NB4 (cell line): ENCODE measurements at regions not wholly inside any gene's neighbourhood (a gene's known extent, or its start where the extent isn't known, plus 50 kb on each side); places are given as distances from the start of the nearest gene placed in this dataset.

Experiments used
- DNase-seq: peaks from one replicate; pipeline ENCODE4 v3.0.0; 2010; ENCODE audit warnings: low read depth
- H3K4me3 ChIP-seq: one replicate; pipeline ENCODE4 v1.5.1; 2011; ENCODE audit warnings: mild to moderate bottlenecking, low read depth, low read length, moderate library complexity
- CTCF ChIP-seq: IDR thresholded peaks from one replicate; pipeline ENCODE4 v1.5.1; 2012; ENCODE audit warnings: low read depth, low read length
- MAX ChIP-seq: IDR thresholded peaks from 2 replicates; pipeline ENCODE4 v1.6.1; 2011; ENCODE audit warnings: low read depth, low read length
- MYC ChIP-seq: IDR thresholded peaks from 2 replicates; pipeline ENCODE4 v1.6.1; 2011; ENCODE audit warnings: low read depth, low read length
- POLR2A ChIP-seq: IDR thresholded peaks from 2 replicates; pipeline ENCODE4 v1.6.1; 2011; ENCODE audit warnings: mild to moderate bottlenecking; ENCODE audit not compliant: insufficient read length; ENCODE audit errors: extremely low read depth

DNA sequence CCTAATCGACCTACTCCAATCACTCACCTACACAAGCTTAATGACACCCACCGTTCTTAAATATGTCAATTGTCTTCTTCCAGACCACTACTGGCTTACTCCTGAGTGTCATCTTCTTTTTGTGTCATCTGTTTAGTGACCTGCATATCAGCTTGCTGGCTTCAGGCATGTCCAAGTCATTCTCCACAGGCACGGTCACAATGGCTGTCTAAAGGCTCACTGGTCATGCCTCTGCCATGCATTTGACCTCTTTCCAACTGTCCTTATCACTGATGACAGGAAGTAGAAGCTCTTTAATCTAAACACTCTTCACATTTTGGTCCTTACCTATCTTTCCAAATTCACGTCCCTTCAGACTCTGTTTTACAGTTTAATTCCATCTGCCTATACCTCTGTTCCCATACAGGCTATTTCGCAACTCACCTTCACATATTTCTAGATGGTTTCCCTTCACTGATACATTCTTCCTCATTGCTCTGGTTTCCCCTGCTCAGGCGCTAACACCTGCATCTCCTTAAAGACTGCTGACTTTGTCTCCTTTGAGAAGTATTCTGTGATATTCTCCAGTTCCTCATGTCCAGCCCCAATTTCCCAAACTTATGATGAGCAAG, 217.5 kb downstream of the TRIB2 start:
- TF ChIP-seq MYC (no peak), POLR2A (no peak), MAX (no peak), CTCF (no peak)
- no peak overlapping the region for H3K4me3 ChIP-seq
- DNase-seq, result no peak

- TF ChIP-seq MAX (no peak), POLR2A (no peak), MYC (no peak), CTCF (no peak)
- DNase-seq, result no peak
- no peak overlapping the region for H3K4me3 ChIP-seq
Observed at GRCh38 chr2:12935222-12935621, 218.5 kb downstream of the TRIB2 start.

- H3K4me3 ChIP-seq, result no peak overlapping the region
- DNase-seq, result no peak
- TF ChIP-seq CTCF (no peak), MYC (no peak), POLR2A (no peak), MAX (no peak)
Observed at GRCh38 chr2:12935796-12936195, 219.1 kb downstream of the TRIB2 start.

DNA sequence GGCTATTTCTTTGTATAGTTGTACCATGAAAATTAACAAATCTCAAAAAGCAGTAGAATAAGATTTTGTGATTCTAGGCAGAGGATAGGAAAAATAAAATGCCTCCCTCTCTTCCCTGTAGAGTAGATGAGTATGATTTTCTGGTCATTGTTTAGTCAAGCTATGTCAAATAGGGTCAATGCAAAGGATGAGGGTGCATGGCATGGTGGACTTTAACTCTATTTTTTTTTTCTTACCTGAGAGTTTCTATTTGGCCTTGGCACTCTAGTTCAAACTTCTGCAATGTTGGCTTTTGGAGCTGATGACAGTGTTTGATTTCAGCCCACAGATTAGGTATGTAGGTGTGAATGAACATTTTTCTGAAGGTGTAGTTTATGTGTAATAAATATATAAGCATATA, 224.5 kb downstream of the TRIB2 start:
- DNase-seq, result no peak
- no peak overlapping the region for H3K4me3 ChIP-seq
- no peak for TF ChIP-seq MAX
- no peak for TF ChIP-seq POLR2A
- no peak for TF ChIP-seq CTCF
- TF ChIP-seq MYC, result no peak

- no peak for TF ChIP-seq POLR2A
- TF ChIP-seq MAX, result no peak
- TF ChIP-seq CTCF, result no peak
- no peak for TF ChIP-seq MYC
- no peak for DNase-seq
- H3K4me3 ChIP-seq, result no peak overlapping the region
Observed at GRCh38 chr2:12948231-12948960, 231.7 kb downstream of the TRIB2 start.

GRCh38 chr2:12948961-12949353, 232.2 kb downstream of the TRIB2 start:
- no peak for DNase-seq
- TF ChIP-seq MYC (no peak), POLR2A (no peak), CTCF (no peak), MAX (no peak)
- H3K4me3 ChIP-seq, result no peak overlapping the region
